Lower lobe of right lung (tissue), 2 donors: ENCODE measurements at regions not wholly inside any gene's neighbourhood (a gene's known extent, or its start where the extent isn't known, plus 50 kb on each side); places are given as distances from the start of the nearest gene placed in this dataset.

Source experiments
- ATAC-seq, 2 donors: fragments of 200-7000 bp; cut with Tn5 transposase; one replicate each; pipeline ENCODE4 v1.9.1; 2020 to 2022; ENCODE audit warnings: mild to moderate bottlenecking in 2 of 2, moderate library complexity in 2 of 2
- DNase-seq: peaks from one replicate; pipeline ENCODE4 v3.0.0-alpha.2; 2020
- H3K27ac ChIP-seq: fragments of 200-600 bp; one replicate; pipeline ENCODE4 v1.8.0; 2022
- H3K27me3 ChIP-seq: fragments of 200-600 bp; one replicate; pipeline ENCODE4 v1.8.0; 2022; ENCODE audit warnings: low read depth
- H3K36me3 ChIP-seq: fragments of 200-600 bp; one replicate; pipeline ENCODE4 v1.8.0; 2022; ENCODE audit warnings: mild to moderate bottlenecking
- H3K4me1 ChIP-seq: fragments of 200-600 bp; one replicate; pipeline ENCODE4 v1.8.0; 2022
- H3K4me3 ChIP-seq: fragments of 200-600 bp; one replicate; pipeline ENCODE4 v1.8.0; 2022; ENCODE audit warnings: mild to moderate bottlenecking
- H3K9me3 ChIP-seq: fragments of 200-600 bp; one replicate; pipeline ENCODE4 v1.8.0; 2022
- CTCF ChIP-seq: fragments of 200-600 bp; IDR thresholded peaks from one replicate; pipeline ENCODE4 v1.8.0; 2022; ENCODE audit warnings: antibody characterized with exemption, mild to moderate bottlenecking
- intact Hi-C: fragments of 100-400 bp; cut with DNase I; formaldehyde crosslinking; loops from one replicate; pipeline ENCODE4 v1.11.0; 2022
- donor health status: DM: no; HTN: yes; CAD: no; lungs with severe emphysema.

GRCh38 chr9:22855980-22856379 is 409.4 kb downstream of the DMRTA1 start:
- TF ChIP-seq CTCF = no peak
- no peaks in the 10 kb centered on the region for H3K4me1 ChIP-seq
- H3K27ac ChIP-seq = no peak overlapping the region
- no peaks in the 10 kb centered on the region for H3K27me3 ChIP-seq
- H3K36me3 ChIP-seq = no peaks in the 10 kb centered on the region
- H3K4me3 ChIP-seq = no peak overlapping the region
- intact Hi-C loops = no loop called here
- no peak for ATAC-seq
- H3K9me3 ChIP-seq = peaks cover 6% of the 10 kb centered on the region
- no peak for DNase-seq

- H3K4me1 ChIP-seq = no peaks in the 10 kb centered on the region
- H3K27me3 ChIP-seq = no peaks in the 10 kb centered on the region
- no peak overlapping the region for H3K4me3 ChIP-seq
- DNase-seq (no peak), ATAC-seq (no peak)
- TF ChIP-seq CTCF = no peak
- intact Hi-C loops = no loop called here
- no peaks in the 10 kb centered on the region for H3K36me3 ChIP-seq
- H3K27ac ChIP-seq = no peak overlapping the region
- peaks cover 6% of the 10 kb centered on the region for H3K9me3 ChIP-seq
Measured at GRCh38 chr9:22857316-22857715, 410.7 kb downstream of the DMRTA1 start.

GRCh38 chr9:22863106-22863505 is 416.5 kb downstream of the DMRTA1 start:
- TF ChIP-seq CTCF = no peak
- Histone ChIP-seq H3K4me1 (no peaks in the 10 kb centered on the region), H3K4me3 (no peak overlapping the region), H3K27me3 (no peaks in the 10 kb centered on the region), H3K9me3 (peaks cover 6% of the 10 kb centered on the region), H3K36me3 (no peaks in the 10 kb centered on the region), H3K27ac (no peak overlapping the region)
- ATAC-seq (peak in 1 of 2 donors; percentile 52), DNase-seq (no peak)
- intact Hi-C loops = no loop called here

- TF ChIP-seq CTCF = no peak
- intact Hi-C loops = no loop called here
- DNase-seq (no peak), ATAC-seq (peak in 1 of 2 donors; percentile 21)
- H3K27me3 ChIP-seq = no peaks in the 10 kb centered on the region
- no peak overlapping the region for H3K4me3 ChIP-seq
- no peak overlapping the region for H3K27ac ChIP-seq
- peaks cover 6% of the 10 kb centered on the region for H3K9me3 ChIP-seq
- no peaks in the 10 kb centered on the region for H3K4me1 ChIP-seq
- H3K36me3 ChIP-seq = no peaks in the 10 kb centered on the region
Measured at GRCh38 chr9:22863736-22864135, 417.1 kb downstream of the DMRTA1 start.

GRCh38 chr9:22893196-22893843 is 446.7 kb downstream of the DMRTA1 start:
- Histone ChIP-seq H3K9me3 (no peaks in the 10 kb centered on the region), H3K27ac (no peak overlapping the region), H3K27me3 (no peaks in the 10 kb centered on the region), H3K4me1 (no peaks in the 10 kb centered on the region), H3K36me3 (no peaks in the 10 kb centered on the region), H3K4me3 (no peak overlapping the region)
- no peak for TF ChIP-seq CTCF
- DNase-seq (no peak), ATAC-seq (no peak)
- intact Hi-C loops = no loop called here

GRCh38 chr9:22898591-22898990 is 452.0 kb downstream of the DMRTA1 start:
- H3K36me3 ChIP-seq = no peaks in the 10 kb centered on the region

More at GRCh38 chr9:22898591-22898990, 452.0 kb downstream of the DMRTA1 start:
- Histone ChIP-seq H3K9me3 (no peaks in the 10 kb centered on the region), H3K27me3 (no peaks in the 10 kb centered on the region), H3K4me1 (no peaks in the 10 kb centered on the region), H3K4me3 (no peak overlapping the region), H3K27ac (no peak overlapping the region)
- intact Hi-C loops = no loop called here
- no peak for ATAC-seq
- no peak for TF ChIP-seq CTCF
- no peak for DNase-seq
